Natural killer cell (primary cell): ENCODE measurements at regions not wholly inside any gene's neighbourhood (a gene's known extent, or its start where the extent isn't known, plus 50 kb on each side); places are given as distances from the start of the nearest gene placed in this dataset.

ENCODE experiments used
- ATAC-seq, 3 donors: fragments of 150-1000 bp in 2 of 3; fragments of 200-7000 bp in 1 of 3; cut with Tn5 transposase; 1 replicate in 1 of 3; 2 replicates in 2 of 3; pipeline ENCODE4 v1.10.0; 2021; ENCODE audit warnings: mild to moderate bottlenecking in 2 of 3, moderate library complexity in 2 of 3
- DNase-seq, 2 donors: peaks; one replicate each; pipeline versions ENCODE4 v3.0.0 to v3.0.0-alpha.2; 2013 to 2021; ENCODE audit warnings: mixed read lengths in 1 of 2
- H3K27ac ChIP-seq: one replicate; pipeline ENCODE4 v1.5.1; 2013; ENCODE audit warnings: mild to moderate bottlenecking, low read length
- H3K27me3 ChIP-seq: one replicate; pipeline ENCODE4 v1.6.1; 2013; ENCODE audit warnings: low read length; ENCODE audit not compliant: control insufficient read depth, insufficient read depth
- H3K36me3 ChIP-seq: one replicate; pipeline ENCODE4 v1.6.1; 2013; ENCODE audit warnings: low read length; ENCODE audit not compliant: control insufficient read depth, insufficient read depth
- H3K4me1 ChIP-seq: one replicate; pipeline ENCODE4 v1.6.1; 2013; ENCODE audit warnings: low read length; ENCODE audit not compliant: control insufficient read depth, insufficient read depth
- H3K4me3 ChIP-seq: one replicate; pipeline ENCODE4 v1.5.1; 2013; ENCODE audit warnings: low read length
- H3K9me3 ChIP-seq: one replicate; pipeline ENCODE4 v1.6.1; 2013; ENCODE audit warnings: low read length; ENCODE audit not compliant: control insufficient read depth, insufficient read depth
- H3K27ac Mint-ChIP-seq, 2 donors: one replicate each; pipeline ENCODE4 v1.8.0; 2022; ENCODE audit warnings: mild to moderate bottlenecking in 2 of 2, mixed read lengths in 2 of 2, moderate library complexity in 1 of 2
- H3K27me3 Mint-ChIP-seq, 2 donors: one replicate each; pipeline ENCODE4 v1.8.0; 2022; ENCODE audit warnings: low read depth in 2 of 2, mixed read lengths in 2 of 2
- H3K36me3 Mint-ChIP-seq: one replicate; pipeline ENCODE4 v1.8.0; 2022; ENCODE audit warnings: mixed read lengths
- H3K4me1 Mint-ChIP-seq, 2 donors: one replicate each; pipeline ENCODE4 v1.8.0; 2022; ENCODE audit warnings: mixed read lengths in 2 of 2
- H3K4me3 Mint-ChIP-seq: one replicate; pipeline ENCODE4 v1.8.0; 2022; ENCODE audit warnings: mild to moderate bottlenecking, moderate library complexity, mixed read lengths
- H3K9me3 Mint-ChIP-seq, 2 donors: one replicate each; pipeline ENCODE4 v1.8.0; 2022; ENCODE audit warnings: mixed read lengths in 2 of 2
- WGBS: methylation state at CpG from one replicate; pipeline ENCODE4 v1.1.7; 2013; ENCODE audit warnings: missing lambda C conversion rate; ENCODE audit not compliant: insufficient coverage; 5-methylcytosine and 5-hydroxymethylcytosine counted together
- intact Hi-C: fragments of 100-400 bp; cut with micrococcal nuclease; formaldehyde crosslinking; loops from one replicate; pipeline ENCODE4 v1.14.2; 2022
- TF ChIP-seq, protein P1 (sequence below): fragments of 200-600 bp; IDR thresholded peaks from one replicate; pipeline ENCODE4 v1.8.0; 2022; ENCODE audit warnings: antibody characterized with exemption

DNA sequence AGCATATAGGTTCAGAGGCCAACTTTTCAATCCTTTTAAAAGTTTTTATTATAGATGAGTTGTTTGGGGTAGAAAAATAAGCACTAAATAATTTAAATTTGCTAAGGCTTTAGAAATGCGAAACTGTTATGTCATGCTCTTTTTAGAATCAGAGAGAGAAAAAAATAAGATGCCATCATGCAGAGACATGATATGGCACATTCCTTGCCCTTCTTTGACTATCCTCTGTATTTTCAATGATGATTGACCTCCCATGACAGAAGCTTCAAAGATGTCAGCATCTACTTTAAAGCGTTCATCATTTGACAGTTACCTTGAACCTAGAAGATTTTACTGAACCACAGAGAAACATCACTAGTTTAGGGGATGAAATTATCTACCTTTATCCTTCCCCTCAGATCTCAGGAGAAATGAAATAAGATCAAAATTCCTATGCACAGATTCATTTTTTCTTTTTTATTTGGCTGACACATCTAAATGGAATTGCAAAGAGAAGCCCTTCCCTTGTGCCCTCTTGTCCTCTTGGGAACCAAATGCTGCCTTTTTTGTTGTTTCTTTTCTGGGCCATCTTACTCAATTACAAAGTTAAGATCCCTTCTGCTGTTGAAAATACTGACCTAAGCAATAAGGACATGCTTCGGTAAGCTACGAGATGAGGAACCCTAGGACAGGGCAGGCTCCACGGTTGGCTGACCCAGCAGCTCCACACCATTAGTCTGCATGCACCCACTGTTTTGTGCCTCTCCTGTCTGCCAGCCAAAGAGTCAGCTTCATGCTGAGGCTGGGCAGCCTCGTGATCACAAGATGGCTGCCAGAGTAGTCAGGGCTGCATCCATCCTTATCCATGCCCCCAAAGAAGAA lies 289.7 kb upstream of the TPM1 start:
- no peak overlapping the region for H3K4me3 ChIP-seq
- no peaks in the 10 kb centered on the region for H3K4me1 ChIP-seq
- no peaks in the 10 kb centered on the region for H3K36me3 Mint-ChIP-seq
- no peak overlapping the region for H3K4me3 Mint-ChIP-seq
- no peaks in the 10 kb centered on the region for H3K27me3 ChIP-seq
- no peaks in the 10 kb centered on the region for H3K9me3 Mint-ChIP-seq
- 91% methylated on average over 5 of the region's 6 CpGs for WGBS
- DNase-seq, result no peak
- no peak for ATAC-seq
- H3K27ac Mint-ChIP-seq, result no peak overlapping the region
- H3K27ac ChIP-seq, result no peak overlapping the region
- intact Hi-C loops, result no loop called here
- H3K27me3 Mint-ChIP-seq, result peaks cover 3 to 6% of the 10 kb centered on the region in 2 donors
- no peaks in the 10 kb centered on the region for H3K4me1 Mint-ChIP-seq
- H3K9me3 ChIP-seq, result no peaks in the 10 kb centered on the region
- TF ChIP-seq, protein P1, sequence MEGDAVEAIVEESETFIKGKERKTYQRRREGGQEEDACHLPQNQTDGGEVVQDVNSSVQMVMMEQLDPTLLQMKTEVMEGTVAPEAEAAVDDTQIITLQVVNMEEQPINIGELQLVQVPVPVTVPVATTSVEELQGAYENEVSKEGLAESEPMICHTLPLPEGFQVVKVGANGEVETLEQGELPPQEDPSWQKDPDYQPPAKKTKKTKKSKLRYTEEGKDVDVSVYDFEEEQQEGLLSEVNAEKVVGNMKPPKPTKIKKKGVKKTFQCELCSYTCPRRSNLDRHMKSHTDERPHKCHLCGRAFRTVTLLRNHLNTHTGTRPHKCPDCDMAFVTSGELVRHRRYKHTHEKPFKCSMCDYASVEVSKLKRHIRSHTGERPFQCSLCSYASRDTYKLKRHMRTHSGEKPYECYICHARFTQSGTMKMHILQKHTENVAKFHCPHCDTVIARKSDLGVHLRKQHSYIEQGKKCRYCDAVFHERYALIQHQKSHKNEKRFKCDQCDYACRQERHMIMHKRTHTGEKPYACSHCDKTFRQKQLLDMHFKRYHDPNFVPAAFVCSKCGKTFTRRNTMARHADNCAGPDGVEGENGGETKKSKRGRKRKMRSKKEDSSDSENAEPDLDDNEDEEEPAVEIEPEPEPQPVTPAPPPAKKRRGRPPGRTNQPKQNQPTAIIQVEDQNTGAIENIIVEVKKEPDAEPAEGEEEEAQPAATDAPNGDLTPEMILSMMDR, result no peak
- no peaks in the 10 kb centered on the region for H3K36me3 ChIP-seq

DNA sequence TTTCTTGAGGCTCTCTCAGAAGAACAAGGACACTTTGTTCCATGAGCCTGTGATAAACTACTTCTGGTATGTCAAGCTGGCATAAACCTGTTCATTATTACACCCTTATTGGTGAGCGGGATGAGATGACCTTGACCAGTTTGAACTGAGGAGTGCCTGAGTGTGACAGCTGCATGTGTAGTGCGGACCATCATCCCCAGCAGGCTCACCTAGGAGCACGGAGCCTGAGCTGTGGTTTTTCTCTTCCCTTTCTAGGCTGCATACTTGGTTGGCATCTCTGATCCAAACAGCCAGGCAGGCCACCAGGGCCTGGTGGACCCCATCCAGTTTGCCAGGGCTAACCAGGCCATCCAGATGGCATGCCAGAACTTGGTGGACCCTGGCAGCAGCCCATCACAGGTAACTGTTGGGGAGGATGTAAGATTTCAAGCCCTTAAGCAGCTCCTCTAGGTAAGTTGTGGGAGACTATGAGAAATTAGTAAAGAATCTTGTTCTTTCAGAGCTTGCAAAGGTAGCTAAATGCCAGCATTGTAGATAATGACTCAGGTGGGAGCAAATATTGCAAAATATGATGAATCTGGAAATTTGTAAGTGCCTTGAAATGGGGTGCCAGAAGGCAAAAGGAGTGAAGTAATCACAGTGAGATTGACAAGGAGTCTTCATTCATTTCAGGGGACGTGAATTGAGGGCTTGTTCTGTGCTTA lies 288.9 kb upstream of the TPM1 start:
- H3K36me3 ChIP-seq, result no peaks in the 10 kb centered on the region
- no peaks in the 10 kb centered on the region for H3K4me1 Mint-ChIP-seq
- DNase-seq (no peak), ATAC-seq (no peak)
- H3K27me3 Mint-ChIP-seq, result peaks cover 3 to 6% of the 10 kb centered on the region in 2 donors
- H3K4me3 ChIP-seq, result no peak overlapping the region
- intact Hi-C loops, result no loop called here
- no peaks in the 10 kb centered on the region for H3K9me3 ChIP-seq
- no peaks in the 10 kb centered on the region for H3K9me3 Mint-ChIP-seq
- no peak overlapping the region for H3K27ac ChIP-seq
- H3K4me1 ChIP-seq, result no peaks in the 10 kb centered on the region
- WGBS, result 86% methylated on average over 4 of the region's 4 CpGs
- H3K27me3 ChIP-seq, result no peaks in the 10 kb centered on the region
- no peak overlapping the region for H3K27ac Mint-ChIP-seq
- no peaks in the 10 kb centered on the region for H3K36me3 Mint-ChIP-seq
- no peak overlapping the region for H3K4me3 Mint-ChIP-seq
- TF ChIP-seq, protein P1, result no peak

DNA sequence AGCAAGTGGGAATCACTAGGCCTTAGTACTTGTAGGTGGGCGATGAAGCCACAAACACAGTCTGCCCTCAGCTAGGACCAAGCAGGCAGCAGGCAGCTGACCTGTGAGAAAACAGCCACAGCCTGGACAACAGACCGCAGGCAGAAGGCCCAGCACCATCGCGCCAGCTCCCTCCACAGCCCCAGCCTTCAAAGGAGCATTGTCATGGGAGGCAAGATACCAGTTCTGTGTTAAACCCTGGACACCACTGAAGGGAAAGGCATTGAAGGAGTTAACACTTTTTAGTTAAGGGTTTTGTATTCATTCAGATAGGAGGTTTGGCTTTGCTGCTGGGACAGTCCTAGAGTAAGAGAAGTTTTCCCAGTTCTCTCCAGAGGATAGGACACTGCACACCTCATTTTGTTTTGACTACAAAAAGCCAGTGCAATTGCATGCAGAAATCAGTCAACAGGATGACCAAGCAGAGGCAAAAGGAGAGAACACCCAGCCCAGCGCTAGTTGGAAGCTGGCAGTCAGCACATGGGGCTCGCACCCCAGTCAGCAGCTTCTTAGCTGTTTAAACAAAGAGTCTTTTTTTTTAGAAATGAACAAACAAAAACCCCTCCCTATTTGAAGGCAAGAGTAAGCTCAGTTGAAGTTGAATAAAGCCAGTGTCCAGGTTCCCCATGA lies 286.1 kb upstream of the TPM1 start:
- no peaks in the 10 kb centered on the region for H3K36me3 ChIP-seq
- no peaks in the 10 kb centered on the region for H3K27me3 ChIP-seq
- no peak overlapping the region for H3K4me3 ChIP-seq
- 95% methylated on average over 6 of the region's 6 CpGs for WGBS
- H3K9me3 Mint-ChIP-seq, result no peaks in the 10 kb centered on the region
- no peaks in the 10 kb centered on the region for H3K4me1 ChIP-seq
- H3K4me3 Mint-ChIP-seq, result no peak overlapping the region
- H3K9me3 ChIP-seq, result no peaks in the 10 kb centered on the region
- intact Hi-C loops, result no loop called here
- no peak overlapping the region for H3K27ac ChIP-seq
- no peaks in the 10 kb centered on the region for H3K4me1 Mint-ChIP-seq
- no peak for ATAC-seq
- H3K27ac Mint-ChIP-seq, result no peak overlapping the region
- TF ChIP-seq, protein P1, result no peak
- no peak for DNase-seq
- peaks cover 0 to 3% of the 10 kb centered on the region in 2 donors for H3K27me3 Mint-ChIP-seq
- H3K36me3 Mint-ChIP-seq, result no peaks in the 10 kb centered on the region
